AG04450 (cell line): ENCODE measurements at regions not wholly inside any gene's neighbourhood (a gene's known extent, or its start where the extent isn't known, plus 50 kb on each side); places are given as distances from the start of the nearest gene placed in this dataset.
"Not testable (repeated sequence)": the region's sequence is repeated elsewhere in the genome, so short reads cannot be mapped to it uniquely, and the experiment has no call there.

ENCODE experiments used
- CTCF ChIA-PET: fragments of 300-600, 350-600 bp; formaldehyde crosslinking; extraction: SDS; loops from one replicate; lab custom pipeline; 2022; ENCODE audit warnings: antibody characterized with exemption, inconsistent platforms; lab: Charles Lee
- POLR2A ChIA-PET: fragments of 350-600 bp; formaldehyde crosslinking; extraction: SDS; loops from one replicate; lab custom pipeline; 2021; ENCODE audit warnings: antibody characterized with exemption, inconsistent platforms; lab: Yijun Ruan, JAX
- DNase-seq: peaks from one replicate; pipeline ENCODE4 v3.0.0-alpha.2; 2011; ENCODE audit warnings: low read depth, low spot score
- H3K27ac ChIP-seq: one replicate; pipeline ENCODE4 v1.5.1; 2012; ENCODE audit warnings: low read depth, low read length, control low read depth
- H3K27me3 ChIP-seq: one replicate; pipeline ENCODE4 v1.6.0; 2012; ENCODE audit warnings: low read length; ENCODE audit not compliant: control insufficient read depth, insufficient read depth
- H3K4me3 ChIP-seq: 2 replicates; pipeline ENCODE4 v1.5.1; 2011; ENCODE audit warnings: mild to moderate bottlenecking, low read depth, low read length, control low read depth
- H3K9me3 ChIP-seq: 2 replicates; pipeline ENCODE4 v1.5.1; 2012; ENCODE audit warnings: low read length; ENCODE audit not compliant: control insufficient read depth, insufficient read depth
- CTCF ChIP-seq: IDR thresholded peaks from 2 replicates; pipeline ENCODE4 v1.5.1; 2011; ENCODE audit warnings: low read depth, low read length, control low read depth, inconsistent platforms

- CTCF ChIA-PET: interaction anchor here (1.3 kb wide), 1 partner anchor 10 kb away, joined by 4 read pairs; no protein-coding TSS in a partner anchor
- no peak for DNase-seq
- no peak for TF ChIP-seq CTCF
Observed at GRCh38 chr1:181180407-181181031, 92.0 kb downstream of the IER5 start.

GRCh38 chr1:181181792-181182585, 93.5 kb downstream of the IER5 start:
- no peak for TF ChIP-seq CTCF
- Histone ChIP-seq H3K27ac (no peak overlapping the region), H3K9me3 (no peaks in the 10 kb centered on the region), H3K27me3 (peaks cover 26% of the 10 kb centered on the region), H3K4me3 (no peak overlapping the region)
- CTCF ChIA-PET: interaction anchor here (0.5 kb wide), 1 partner anchor 1368 kb away, joined by 3 read pairs; no protein-coding TSS in a partner anchor
- POLR2A ChIA-PET: interaction anchor here (0.6 kb wide), 1 partner anchor 655 kb away, joined by 4 read pairs; no protein-coding TSS in a partner anchor
- no peak for DNase-seq

More at GRCh38 chr1:181180407-181181031, 92.0 kb downstream of the IER5 start:
- no peaks in the 10 kb centered on the region for H3K9me3 ChIP-seq
- POLR2A ChIA-PET: no interaction called here
- peak overlapping the region; percentile 22; the same call in 1 of the 2 replicates for H3K4me3 ChIP-seq
- H3K27ac ChIP-seq: peak overlapping the region; percentile 21
- peaks cover 25% of the 10 kb centered on the region for H3K27me3 ChIP-seq

GRCh38 chr1:181184621-181185020, 96.1 kb downstream of the IER5 start:
- DNase-seq: no peak
- POLR2A ChIA-PET: no interaction called here
- H3K4me3 ChIP-seq: no peak overlapping the region
- TF ChIP-seq CTCF: no peak
- no peaks in the 10 kb centered on the region for H3K9me3 ChIP-seq
- CTCF ChIA-PET: interaction anchor here (1.3 to 1.6 kb wide), 2 partner anchors 43 to 240 kb away, joined by 3 to 9 read pairs; no protein-coding TSS in a partner anchor
- H3K27me3 ChIP-seq: peaks cover 29% of the 10 kb centered on the region
- no peak overlapping the region for H3K27ac ChIP-seq

GRCh38 chr1:181185461-181185860, 97.0 kb downstream of the IER5 start:
- no peak for DNase-seq
- H3K27ac ChIP-seq: no peak overlapping the region
- H3K27me3 ChIP-seq: peaks cover 30% of the 10 kb centered on the region
- CTCF ChIA-PET: interaction anchor here (1.3 to 8.8 kb wide), 2 partner anchors 43 to 240 kb away, joined by 3 to 106 read pairs; no protein-coding TSS in a partner anchor
- H3K9me3 ChIP-seq: no peaks in the 10 kb centered on the region
- no peak overlapping the region for H3K4me3 ChIP-seq
- POLR2A ChIA-PET: interaction anchor here (0.5 kb wide), 1 partner anchor 97 kb away, joined by 6 read pairs; the partner anchor contains the start of gene IER5
- TF ChIP-seq CTCF: no peak

- DNase-seq, POLR2A ChIA-PET, H3K27ac ChIP-seq, H3K4me3 ChIP-seq, H3K9me3 ChIP-seq: not testable (repeated sequence)
- peaks cover 33% of the 10 kb centered on the region for H3K27me3 ChIP-seq
- CTCF ChIA-PET: interaction anchor here (0.7 to 8.8 kb wide), 3 partner anchors 239 to 249 kb away, joined by 3 to 106 read pairs (median 3); no protein-coding TSS in a partner anchor
Observed at GRCh38 chr1:181186133-181186532, 97.6 kb downstream of the IER5 start.
